Nephron (organoid): ENCODE measurements at regions not wholly inside any gene's neighbourhood (a gene's known extent, or its start where the extent isn't known, plus 50 kb on each side); places are given as distances from the start of the nearest gene placed in this dataset.
"Not testable (repeated sequence)": the region's sequence is repeated elsewhere in the genome, so short reads cannot be mapped to it uniquely, and the experiment has no call there.

ENCODE experiments used
- H3K27ac Mint-ChIP-seq, 3 experiments: 2 replicates each; pipeline ENCODE4 v1.8.0; 2020; ENCODE audit warnings: mixed read lengths in 3 of 3, mild to moderate bottlenecking in 2 of 3, moderate library complexity in 1 of 3
- H3K27me3 Mint-ChIP-seq: 2 replicates; pipeline ENCODE4 v1.8.0; 2021; ENCODE audit warnings: low read depth, mild to moderate bottlenecking, moderate library complexity, mixed read lengths
- H3K36me3 Mint-ChIP-seq: 2 replicates; pipeline ENCODE4 v1.8.0; 2020; ENCODE audit warnings: low read depth, mixed read lengths
- H3K4me1 Mint-ChIP-seq: 2 replicates; pipeline ENCODE4 v1.8.0; 2020; ENCODE audit warnings: mixed read lengths
- H3K4me3 Mint-ChIP-seq, 3 experiments: 2 replicates each; pipeline ENCODE4 v1.8.0; 2020; ENCODE audit warnings: mild to moderate bottlenecking in 3 of 3, mixed read lengths in 3 of 3, moderate library complexity in 2 of 3
- H3K9me3 Mint-ChIP-seq: 2 replicates; pipeline ENCODE4 v1.8.0; 2020; ENCODE audit warnings: mixed read lengths
- CTCF ChIP-seq, 3 experiments: fragments of 200-600 bp; sonication (generic); IDR thresholded peaks; one replicate each; pipeline ENCODE4 v1.5.0; 2021; ENCODE audit warnings: antibody characterized with exemption in 3 of 3; ENCODE audit not compliant: unreplicated experiment in 3 of 3

DNA sequence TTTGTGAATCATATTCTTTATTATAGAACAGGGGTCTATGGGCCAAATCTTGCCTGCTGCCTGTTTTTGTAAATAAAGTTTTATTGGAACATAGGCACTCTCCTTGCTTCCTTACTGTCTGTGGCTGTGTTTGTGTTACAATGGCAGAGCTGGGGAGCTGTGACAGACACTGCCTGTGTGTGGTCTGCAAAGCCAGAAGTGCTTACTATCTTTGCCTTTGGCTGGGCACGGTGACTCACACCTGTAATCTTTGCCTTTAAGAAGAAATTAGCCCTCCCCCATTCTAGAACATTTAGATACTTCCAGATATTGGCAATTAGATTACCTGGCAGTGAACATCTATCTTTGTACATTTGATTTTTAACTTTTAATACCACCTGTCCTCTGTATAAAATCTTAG, 308.3 kb downstream of the FOXL1 start:
- Mint-ChIP-seq H3K4me3 (no peak overlapping the region), H3K27me3 (peaks cover 51% of the 10 kb centered on the region), H3K4me1 (peaks cover 56% of the 10 kb centered on the region), H3K36me3 (peaks cover 3% of the 10 kb centered on the region), H3K27ac (peak overlapping the region in 1 of 3 experiments; percentile 4), H3K9me3 (no peaks in the 10 kb centered on the region)
- no peak for TF ChIP-seq CTCF (IDR thresholded peaks at IDR 0.05; ENCODE audit: unreplicated experiment in 3 of 3)

DNA sequence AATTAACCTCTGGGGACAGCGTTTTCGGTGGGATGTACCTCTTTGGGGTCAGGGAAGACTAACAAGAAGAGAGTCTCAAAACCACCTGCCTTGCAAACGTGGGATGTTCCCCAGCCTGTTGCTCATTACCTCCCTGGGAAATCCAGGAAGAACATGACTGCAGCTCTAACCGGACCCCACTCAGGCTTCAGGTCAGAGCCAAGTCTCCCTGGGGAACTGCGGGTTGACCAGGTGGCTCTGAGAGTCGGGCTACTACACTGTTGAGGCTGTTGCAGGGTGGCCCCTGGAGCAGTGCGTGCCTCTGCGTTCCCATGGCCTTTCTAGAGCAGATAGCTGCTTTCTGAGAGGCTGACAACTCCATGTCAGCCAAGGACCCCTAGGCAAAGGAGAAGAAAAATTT, 309.1 kb downstream of the FOXL1 start:
- H3K36me3 Mint-ChIP-seq = peaks cover 3% of the 10 kb centered on the region
- H3K27ac Mint-ChIP-seq = no peak overlapping the region
- TF ChIP-seq CTCF (IDR thresholded peaks at IDR 0.05; ENCODE audit: unreplicated experiment in 3 of 3) = no peak
- H3K4me1 Mint-ChIP-seq = peaks cover 56% of the 10 kb centered on the region
- no peaks in the 10 kb centered on the region for H3K9me3 Mint-ChIP-seq
- no peak overlapping the region for H3K4me3 Mint-ChIP-seq
- H3K27me3 Mint-ChIP-seq = peaks cover 46% of the 10 kb centered on the region

DNA sequence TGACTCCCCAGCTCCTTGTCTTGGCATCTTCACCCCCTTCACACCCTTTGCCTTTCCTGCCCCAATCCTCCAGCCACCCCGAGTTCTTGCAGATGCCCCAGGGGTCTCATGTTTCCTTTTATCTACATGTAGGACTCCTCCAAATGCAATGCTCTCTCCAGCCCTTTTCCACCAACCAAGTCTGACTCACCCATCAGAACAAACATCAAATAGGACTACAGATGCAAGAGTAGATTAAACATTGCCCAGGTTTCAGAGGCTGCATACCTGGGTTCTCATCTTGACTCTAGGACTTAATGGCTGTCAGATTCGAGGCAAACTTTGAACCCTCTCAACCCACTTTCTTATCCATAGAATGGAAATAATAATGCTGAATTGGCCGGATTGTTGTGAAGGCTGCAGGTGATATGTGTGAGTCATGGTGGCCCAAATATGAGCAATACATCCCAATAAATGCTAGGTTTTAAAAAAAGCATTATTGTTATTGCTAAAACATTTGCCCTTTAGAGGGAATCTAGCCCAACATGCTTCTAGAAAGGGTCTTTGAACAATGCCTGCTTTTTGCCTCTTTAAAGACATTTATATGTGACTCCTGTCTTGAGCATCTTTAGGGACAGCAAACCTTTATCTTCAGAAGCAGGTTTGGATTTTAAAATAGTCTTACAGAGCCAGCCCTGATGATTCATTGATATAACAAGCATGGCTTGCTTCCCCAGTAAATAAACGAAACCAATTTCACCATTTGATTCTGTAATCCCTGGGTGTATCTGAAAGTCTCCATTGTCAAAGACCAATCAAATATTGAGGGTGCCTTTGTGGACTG, 310.1 kb downstream of the FOXL1 start:
- H3K36me3 Mint-ChIP-seq = peaks cover 3% of the 10 kb centered on the region
- H3K27ac Mint-ChIP-seq = no peak overlapping the region
- peaks cover 57% of the 10 kb centered on the region for H3K4me1 Mint-ChIP-seq
- no peak overlapping the region for H3K4me3 Mint-ChIP-seq
- peaks cover 46% of the 10 kb centered on the region for H3K27me3 Mint-ChIP-seq
- no peak for TF ChIP-seq CTCF (IDR thresholded peaks at IDR 0.05; ENCODE audit: unreplicated experiment in 3 of 3)
- H3K9me3 Mint-ChIP-seq = no peaks in the 10 kb centered on the region

DNA sequence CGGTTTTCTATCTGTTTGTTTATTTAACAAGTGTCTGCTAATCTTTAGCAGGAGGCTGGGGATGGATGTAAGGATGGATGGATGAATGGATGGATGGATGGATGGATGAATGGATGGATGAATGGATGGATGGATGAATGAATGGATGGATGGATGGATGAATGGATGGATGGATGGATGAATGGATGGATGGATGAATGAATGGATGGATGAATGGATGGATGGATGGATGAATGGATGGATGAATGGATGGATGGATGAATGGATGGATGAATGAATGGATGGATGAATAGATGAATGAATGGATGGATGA, 310.7 kb downstream of the FOXL1 start:
- not testable (repeated sequence) for H3K9me3 Mint-ChIP-seq, H3K36me3 Mint-ChIP-seq
- Mint-ChIP-seq H3K27ac (peak overlapping the region in 1 of 3 experiments; percentile 49), H3K27me3 (peaks cover 51% of the 10 kb centered on the region), H3K4me3 (peak overlapping the region in 1 of 3 experiments; percentile 13), H3K4me1 (peaks cover 56% of the 10 kb centered on the region)

DNA sequence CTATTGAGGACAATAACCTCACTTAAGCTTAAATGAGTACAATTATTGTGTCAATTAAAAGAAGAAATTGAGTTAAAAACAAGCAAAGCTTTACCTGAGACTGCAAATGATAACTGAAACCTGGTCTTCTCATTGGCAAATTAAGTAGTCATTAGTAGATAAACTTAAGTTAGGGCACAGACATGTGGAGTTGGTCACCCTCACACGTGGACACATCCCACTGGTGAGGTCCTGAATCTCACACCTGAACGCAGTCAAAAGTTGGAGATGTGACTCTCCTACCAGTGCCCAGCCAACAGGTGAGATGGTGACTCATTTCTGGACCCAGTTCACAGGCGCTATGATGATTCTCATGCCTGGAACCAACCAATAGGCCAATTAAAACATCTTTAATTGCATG, 311.6 kb downstream of the FOXL1 start:
- H3K4me3 Mint-ChIP-seq = no peak overlapping the region
- no peak for TF ChIP-seq CTCF (IDR thresholded peaks at IDR 0.05; ENCODE audit: unreplicated experiment in 3 of 3)
- peaks cover 53% of the 10 kb centered on the region for H3K27me3 Mint-ChIP-seq
- no peak overlapping the region for H3K27ac Mint-ChIP-seq
- no peaks in the 10 kb centered on the region for H3K9me3 Mint-ChIP-seq
- peaks cover 3% of the 10 kb centered on the region for H3K36me3 Mint-ChIP-seq
- peaks cover 56% of the 10 kb centered on the region for H3K4me1 Mint-ChIP-seq

GRCh38 chr16:86891121-86891520, 312.8 kb downstream of the FOXL1 start:
- H3K4me1 Mint-ChIP-seq = peaks cover 62% of the 10 kb centered on the region
- peaks cover 3% of the 10 kb centered on the region for H3K36me3 Mint-ChIP-seq
- H3K9me3 Mint-ChIP-seq = no peaks in the 10 kb centered on the region
- H3K27me3 Mint-ChIP-seq = peaks cover 60% of the 10 kb centered on the region
- no peak overlapping the region for H3K4me3 Mint-ChIP-seq
- no peak overlapping the region for H3K27ac Mint-ChIP-seq
- no peak for TF ChIP-seq CTCF (IDR thresholded peaks at IDR 0.05; ENCODE audit: unreplicated experiment in 3 of 3)
